Activated T-helper 17 cell treated with anti-CD3 and anti-CD28 coated beads, Interleukin-2, amount 50 U/mL, for 72 hours (primary cell): ENCODE measurements at regions not wholly inside any gene's neighbourhood (a gene's known extent, or its start where the extent isn't known, plus 50 kb on each side); places are given as distances from the start of the nearest gene placed in this dataset.

Experiments used
- ATAC-seq: fragments of 150-1000 bp; cut with Tn5 transposase; replicated peaks from 2 replicates; pipeline ENCODE4 v1.10.0; 2021; ENCODE audit warnings: mild to moderate bottlenecking, moderate library complexity
- H3K27ac Mint-ChIP-seq: one replicate; pipeline ENCODE4 v1.8.0; 2022; ENCODE audit warnings: mixed read lengths
- H3K27me3 Mint-ChIP-seq: one replicate; pipeline ENCODE4 v1.8.0; 2022; ENCODE audit warnings: mixed read lengths
- H3K36me3 Mint-ChIP-seq: one replicate; pipeline ENCODE4 v1.8.0; 2022; ENCODE audit warnings: low read depth, mild to moderate bottlenecking, mixed read lengths
- H3K4me1 Mint-ChIP-seq: one replicate; pipeline ENCODE4 v1.8.0; 2022; ENCODE audit warnings: mixed read lengths
- H3K4me3 Mint-ChIP-seq: one replicate; pipeline ENCODE4 v1.8.0; 2022; ENCODE audit warnings: mild to moderate bottlenecking, mixed read lengths
- H3K9me3 Mint-ChIP-seq: one replicate; pipeline ENCODE4 v1.8.0; 2022; ENCODE audit warnings: mixed read lengths

GRCh38 chr9:88229434-88229833 is 91.2 kb upstream of the SPATA31C2 start:
- Mint-ChIP-seq H3K4me1 (no peaks in the 10 kb centered on the region), H3K4me3 (no peak overlapping the region), H3K9me3 (peaks cover 6% of the 10 kb centered on the region), H3K27me3 (peaks cover 12% of the 10 kb centered on the region), H3K36me3 (no peaks in the 10 kb centered on the region), H3K27ac (no peak overlapping the region)
- no peak for ATAC-seq

DNA sequence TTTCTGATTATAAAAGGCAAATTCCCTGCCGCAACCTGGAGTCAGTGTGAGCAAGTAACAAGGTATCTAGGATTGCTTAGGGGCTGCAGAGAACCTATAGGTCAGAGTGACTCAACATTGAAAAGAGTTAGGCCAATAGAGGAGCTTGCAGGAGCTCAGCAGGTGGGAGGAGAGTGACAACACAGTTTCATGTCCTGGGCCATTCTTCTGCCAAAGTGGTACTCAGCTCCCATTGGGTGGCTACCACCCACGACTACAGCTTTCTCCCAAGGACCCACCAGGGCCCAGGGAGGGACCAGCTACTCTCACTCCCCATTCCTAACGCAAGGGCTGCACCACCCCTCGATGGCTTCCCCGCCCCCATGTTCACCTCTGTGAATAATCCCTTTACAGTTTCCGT is 86.7 kb upstream of the SPATA31C2 start:
- ATAC-seq = no peak
- Mint-ChIP-seq H3K4me1 (no peaks in the 10 kb centered on the region), H3K4me3 (no peak overlapping the region), H3K9me3 (no peaks in the 10 kb centered on the region), H3K27me3 (peaks cover 7% of the 10 kb centered on the region), H3K27ac (no peak overlapping the region), H3K36me3 (no peaks in the 10 kb centered on the region)

GRCh38 chr9:88221105-88221504 is 82.8 kb upstream of the SPATA31C2 start:
- H3K4me1 Mint-ChIP-seq = no peaks in the 10 kb centered on the region
- ATAC-seq = no peak
- H3K27ac Mint-ChIP-seq = no peak overlapping the region
- H3K9me3 Mint-ChIP-seq = no peaks in the 10 kb centered on the region
- H3K36me3 Mint-ChIP-seq = no peaks in the 10 kb centered on the region
- peaks cover 7% of the 10 kb centered on the region for H3K27me3 Mint-ChIP-seq
- no peak overlapping the region for H3K4me3 Mint-ChIP-seq

- no peaks in the 10 kb centered on the region for H3K36me3 Mint-ChIP-seq
- no peak overlapping the region for H3K27ac Mint-ChIP-seq
- H3K4me3 Mint-ChIP-seq = no peak overlapping the region
- no peak for ATAC-seq
- H3K4me1 Mint-ChIP-seq = no peaks in the 10 kb centered on the region
- H3K9me3 Mint-ChIP-seq = no peaks in the 10 kb centered on the region
- H3K27me3 Mint-ChIP-seq = peaks cover 7% of the 10 kb centered on the region
Measured at GRCh38 chr9:88220652-88221051, 82.4 kb upstream of the SPATA31C2 start.

DNA sequence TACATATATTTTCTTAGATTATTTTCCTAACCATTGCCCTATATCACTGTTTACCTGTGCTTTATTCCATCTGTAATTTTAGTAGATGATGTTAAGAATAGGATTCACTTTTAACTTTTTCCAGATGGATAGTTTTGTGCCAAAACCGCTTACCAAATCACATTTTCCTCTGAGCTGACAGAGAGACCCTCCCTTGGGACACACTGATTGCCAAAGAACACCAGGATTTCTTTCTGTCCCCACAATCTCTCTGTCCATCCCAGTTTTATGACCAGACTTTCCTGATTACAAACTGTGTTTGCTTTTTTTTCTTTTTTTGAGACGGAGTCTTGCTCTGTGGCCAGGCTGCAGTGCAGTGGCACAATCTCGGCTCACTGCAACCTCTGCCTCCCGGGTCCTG is 81.3 kb upstream of the SPATA31C2 start:
- no peak overlapping the region for H3K4me3 Mint-ChIP-seq
- peaks cover 7% of the 10 kb centered on the region for H3K27me3 Mint-ChIP-seq
- ATAC-seq = no peak
- H3K4me1 Mint-ChIP-seq = no peaks in the 10 kb centered on the region
- no peaks in the 10 kb centered on the region for H3K9me3 Mint-ChIP-seq
- H3K36me3 Mint-ChIP-seq = no peaks in the 10 kb centered on the region
- H3K27ac Mint-ChIP-seq = no peak overlapping the region

GRCh38 chr9:88218726-88219125 is 80.5 kb upstream of the SPATA31C2 start:
- Mint-ChIP-seq H3K4me1 (no peaks in the 10 kb centered on the region), H3K4me3 (no peak overlapping the region), H3K36me3 (no peaks in the 10 kb centered on the region), H3K9me3 (peaks cover 1% of the 10 kb centered on the region), H3K27me3 (peaks cover 7% of the 10 kb centered on the region), H3K27ac (no peak overlapping the region)
- no peak for ATAC-seq

DNA sequence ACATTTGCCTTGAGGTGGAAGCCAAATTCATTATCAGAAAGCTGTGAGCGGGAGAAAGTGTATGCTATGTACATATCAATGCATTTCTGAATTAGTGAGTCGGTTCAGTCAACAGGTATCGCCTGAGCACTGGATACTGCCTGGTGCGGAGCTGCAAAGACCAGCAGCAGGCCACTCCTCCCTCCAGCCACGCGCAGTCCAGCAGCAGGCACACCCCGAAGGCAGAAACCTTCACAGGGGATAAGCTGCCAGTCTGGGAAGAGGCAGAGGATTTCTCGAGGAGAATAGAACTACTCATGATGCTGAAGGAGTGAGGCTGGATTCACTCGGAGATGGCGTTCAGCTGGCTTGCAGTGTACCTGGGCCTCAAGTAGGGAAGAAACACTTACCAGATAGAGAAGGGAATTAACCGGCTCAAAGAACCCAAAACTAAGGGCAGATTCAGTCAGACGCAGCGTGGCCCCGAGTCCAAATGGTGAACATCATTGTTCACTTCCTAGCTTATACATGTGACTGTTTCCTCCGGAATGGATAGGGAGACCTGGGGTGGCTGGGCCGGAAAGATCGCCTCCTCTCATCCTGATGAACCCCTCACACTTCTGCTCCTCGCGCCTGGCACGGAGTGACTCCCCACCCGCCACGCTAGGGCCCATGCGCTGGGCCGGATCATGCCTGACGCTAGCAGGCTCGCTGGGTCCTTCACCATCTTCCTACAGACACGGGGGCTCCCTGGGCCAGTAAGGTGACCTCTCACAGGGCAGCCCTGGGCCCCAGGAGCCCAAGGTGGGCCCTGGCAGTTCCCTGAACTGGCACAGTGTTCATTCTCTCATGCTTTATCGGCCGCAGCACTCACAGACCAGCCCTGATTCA is 78.1 kb upstream of the SPATA31C2 start:
- Mint-ChIP-seq H3K27ac (no peak overlapping the region), H3K27me3 (peaks cover 13% of the 10 kb centered on the region), H3K4me1 (no peaks in the 10 kb centered on the region), H3K9me3 (peaks cover 5% of the 10 kb centered on the region), H3K4me3 (no peak overlapping the region), H3K36me3 (no peaks in the 10 kb centered on the region)
- ATAC-seq = no peak

GRCh38 chr9:88215196-88216125 is 77.2 kb upstream of the SPATA31C2 start:
- H3K27me3 Mint-ChIP-seq = peaks cover 9% of the 10 kb centered on the region
- no peak overlapping the region for H3K4me3 Mint-ChIP-seq
- ATAC-seq = no peak
- H3K4me1 Mint-ChIP-seq = no peaks in the 10 kb centered on the region
- no peak overlapping the region for H3K27ac Mint-ChIP-seq
- peaks cover 5% of the 10 kb centered on the region for H3K9me3 Mint-ChIP-seq
- H3K36me3 Mint-ChIP-seq = no peaks in the 10 kb centered on the region

DNA sequence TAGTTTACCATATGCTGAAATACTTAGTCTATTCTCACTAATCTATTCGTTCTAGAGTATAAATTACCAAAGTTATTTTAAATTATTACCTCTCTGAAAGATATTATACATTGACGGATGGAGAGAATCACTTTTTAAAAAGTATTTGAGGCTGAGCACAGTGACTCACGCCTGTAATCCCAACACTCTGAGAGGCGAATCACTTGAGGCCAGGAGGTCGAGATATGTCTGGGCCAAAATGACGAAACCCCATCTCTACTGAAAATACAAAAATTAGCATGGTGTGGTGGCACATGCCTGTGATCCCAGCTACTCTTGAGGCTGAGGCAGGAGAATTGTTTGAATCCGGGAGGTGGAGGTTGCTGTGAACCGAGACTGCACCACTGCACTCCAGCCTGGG is 64.0 kb upstream of the SPATA31C2 start:
- no peak for ATAC-seq

GRCh38 chr9:88198341-88198807 is 60.1 kb upstream of the SPATA31C2 start:
- Mint-ChIP-seq H3K27me3 (peaks cover 26% of the 10 kb centered on the region), H3K27ac (no peak overlapping the region), H3K4me1 (no peaks in the 10 kb centered on the region), H3K9me3 (no peaks in the 10 kb centered on the region), H3K4me3 (no peak overlapping the region), H3K36me3 (no peaks in the 10 kb centered on the region)
- no peak for ATAC-seq

More for the DNA sequence above, 64.0 kb upstream of the SPATA31C2 start:
- no peaks in the 10 kb centered on the region for H3K9me3 Mint-ChIP-seq
- H3K4me3 Mint-ChIP-seq = no peak overlapping the region
- H3K27me3 Mint-ChIP-seq = peaks cover 14% of the 10 kb centered on the region
- no peak overlapping the region for H3K27ac Mint-ChIP-seq
- H3K4me1 Mint-ChIP-seq = no peaks in the 10 kb centered on the region
- H3K36me3 Mint-ChIP-seq = no peaks in the 10 kb centered on the region

DNA sequence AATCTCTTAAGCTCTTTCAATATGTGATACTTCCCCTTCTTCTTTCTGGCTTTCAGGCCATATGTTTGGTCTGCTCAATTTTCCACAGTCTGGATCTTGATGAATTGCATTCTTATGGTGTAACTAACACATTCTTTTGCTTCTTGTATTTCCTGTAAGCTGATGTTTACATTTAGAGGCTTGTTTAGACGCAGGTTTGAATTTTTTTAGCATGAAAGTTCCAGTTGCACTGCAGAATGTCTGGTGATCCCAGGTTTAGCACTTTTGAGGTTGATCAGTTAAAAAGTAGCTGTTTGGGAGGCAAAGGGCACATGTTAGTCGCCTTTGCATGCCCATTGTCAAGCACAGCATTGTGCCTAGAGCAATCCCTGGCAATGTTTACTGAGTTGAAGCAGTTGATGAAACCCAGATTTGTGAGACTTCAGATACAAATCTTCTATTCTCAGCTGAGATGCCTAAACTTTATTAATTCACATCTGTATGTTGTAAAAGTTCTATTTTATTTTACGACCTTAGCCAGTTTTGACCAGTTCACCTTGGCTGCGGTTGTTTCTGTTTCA is 59.6 kb upstream of the SPATA31C2 start:
- no peak overlapping the region for H3K4me3 Mint-ChIP-seq
- H3K4me1 Mint-ChIP-seq = no peaks in the 10 kb centered on the region

GRCh38 chr9:88197016-88197415 is 58.7 kb upstream of the SPATA31C2 start:
- H3K27me3 Mint-ChIP-seq = peaks cover 34% of the 10 kb centered on the region
- H3K36me3 Mint-ChIP-seq = no peaks in the 10 kb centered on the region
- no peak overlapping the region for H3K27ac Mint-ChIP-seq
- ATAC-seq = no peak
- H3K9me3 Mint-ChIP-seq = no peaks in the 10 kb centered on the region
- no peaks in the 10 kb centered on the region for H3K4me1 Mint-ChIP-seq
- H3K4me3 Mint-ChIP-seq = no peak overlapping the region

More for the DNA sequence above, 59.6 kb upstream of the SPATA31C2 start:
- H3K9me3 Mint-ChIP-seq = no peaks in the 10 kb centered on the region
- H3K27me3 Mint-ChIP-seq = peaks cover 29% of the 10 kb centered on the region
- H3K27ac Mint-ChIP-seq = no peak overlapping the region
- no peak for ATAC-seq
- H3K36me3 Mint-ChIP-seq = no peaks in the 10 kb centered on the region

DNA sequence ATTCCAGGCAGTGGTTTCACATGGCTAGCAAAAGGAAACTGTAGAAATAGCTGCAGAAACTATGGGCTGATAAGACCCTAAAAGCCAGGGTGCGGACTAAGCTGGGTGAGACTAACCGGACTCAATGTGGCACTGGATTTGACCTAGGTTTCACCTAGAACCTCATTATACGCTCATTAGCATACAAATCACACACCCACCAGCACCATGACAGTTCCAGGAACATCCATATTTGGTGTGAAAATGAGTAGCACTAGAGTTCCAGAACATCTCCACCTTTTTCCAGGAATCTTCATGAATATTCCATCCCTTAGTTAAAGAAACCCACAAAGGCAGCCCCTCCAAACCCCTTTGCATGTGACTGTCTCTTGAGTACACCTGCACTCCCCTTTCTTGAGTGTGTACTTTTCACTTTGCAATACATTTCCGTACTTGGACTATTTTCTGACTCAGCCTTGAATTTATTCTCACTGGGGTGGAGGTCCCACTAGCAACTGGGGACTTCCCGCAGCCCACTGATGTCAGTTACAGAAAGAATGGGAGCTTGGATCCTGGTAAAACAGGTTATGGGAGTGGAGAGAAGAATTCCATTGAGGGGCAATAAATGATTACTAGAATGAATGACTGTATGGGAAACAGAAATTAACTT is 58.0 kb upstream of the SPATA31C2 start:
- Mint-ChIP-seq H3K36me3 (no peaks in the 10 kb centered on the region), H3K27me3 (peaks cover 34% of the 10 kb centered on the region), H3K9me3 (no peaks in the 10 kb centered on the region), H3K4me3 (no peak overlapping the region), H3K4me1 (no peaks in the 10 kb centered on the region), H3K27ac (no peak overlapping the region)
- no peak for ATAC-seq

DNA sequence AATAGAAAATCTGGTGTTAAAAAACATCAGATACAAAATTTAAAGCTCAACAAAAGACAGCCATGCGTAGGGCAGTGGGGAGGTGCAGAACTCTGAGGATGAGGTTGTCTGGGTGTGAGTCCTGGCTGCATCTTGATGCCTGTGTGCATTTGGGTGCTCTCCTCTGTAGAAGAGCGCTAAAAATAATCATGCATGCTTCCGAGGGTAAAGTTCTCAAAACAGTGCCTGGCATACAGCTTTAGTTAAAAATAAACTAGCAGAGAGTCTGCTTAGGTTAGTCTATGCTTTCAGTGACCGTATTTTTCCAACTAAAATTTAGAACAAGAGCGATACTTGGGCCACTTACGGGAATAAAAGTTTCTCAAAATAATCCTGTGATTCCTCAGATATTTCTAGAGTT is 55.5 kb upstream of the SPATA31C2 start:
- Mint-ChIP-seq H3K27me3 (peaks cover 47% of the 10 kb centered on the region), H3K4me1 (no peaks in the 10 kb centered on the region), H3K27ac (no peak overlapping the region), H3K4me3 (no peak overlapping the region), H3K36me3 (no peaks in the 10 kb centered on the region), H3K9me3 (no peaks in the 10 kb centered on the region)
- no peak for ATAC-seq
